ENCODE measurements at regions not wholly inside any gene's neighbourhood (a gene's known extent, or its start where the extent isn't known, plus 50 kb on each side); places are given as distances from the start of the nearest gene placed in this dataset.

- Mint-ChIP-seq H3K9me3 (peaks cover 7 to 15% of the 10 kb centered on the region in 2 donors), H3K27me3 (no peaks in the 10 kb centered on the region), H3K27ac (no peak overlapping the region), H3K4me1 (no peaks in the 10 kb centered on the region), H3K4me3 (no peak overlapping the region)
- DNase-seq (no peak), ATAC-seq (no peak)
These were observed 592.0 kb downstream of the TYW1 start for GRCh38 chr7:67588631-67589030.

- ATAC-seq, result no peak
- H3K4me3 Mint-ChIP-seq, result no peak overlapping the region
- DNase-seq, result no peak
- peaks cover 7 to 11% of the 10 kb centered on the region in 2 donors for H3K9me3 Mint-ChIP-seq
- H3K27ac Mint-ChIP-seq, result no peak overlapping the region
- H3K27me3 Mint-ChIP-seq, result no peaks in the 10 kb centered on the region
- H3K4me1 Mint-ChIP-seq, result no peaks in the 10 kb centered on the region
These were observed 592.5 kb downstream of the TYW1 start for GRCh38 chr7:67589183-67589582.

- ATAC-seq (no peak), DNase-seq (no peak)
- Mint-ChIP-seq H3K27ac (no peak overlapping the region), H3K4me3 (no peak overlapping the region), H3K27me3 (no peaks in the 10 kb centered on the region), H3K4me1 (no peaks in the 10 kb centered on the region), H3K9me3 (peaks cover 7 to 11% of the 10 kb centered on the region in 2 donors)
These were observed 594.0 kb downstream of the TYW1 start for GRCh38 chr7:67590649-67591048.

GRCh38 chr7:67593794-67594193 lies 597.2 kb downstream of the TYW1 start:
- Mint-ChIP-seq H3K9me3 (peaks cover 7 to 12% of the 10 kb centered on the region in 2 donors), H3K4me1 (no peaks in the 10 kb centered on the region), H3K4me3 (no peak overlapping the region), H3K27me3 (no peaks in the 10 kb centered on the region), H3K27ac (no peak overlapping the region)
- DNase-seq (no peak), ATAC-seq (no peak)

GRCh38 chr7:67595431-67596180 lies 599.0 kb downstream of the TYW1 start:
- Mint-ChIP-seq H3K4me3 (no peak overlapping the region), H3K4me1 (no peaks in the 10 kb centered on the region), H3K27me3 (no peaks in the 10 kb centered on the region), H3K9me3 (peaks cover 2 to 9% of the 10 kb centered on the region in 2 donors), H3K27ac (no peak overlapping the region)
- ATAC-seq, result no peak
- DNase-seq, result no peak

- ATAC-seq, result no peak
These were observed 600.5 kb downstream of the TYW1 start for GRCh38 chr7:67597161-67597560.

GRCh38 chr7:67598469-67598868 lies 601.8 kb downstream of the TYW1 start:
- ATAC-seq, result no peak

More at GRCh38 chr7:67597161-67597560, 600.5 kb downstream of the TYW1 start:
- Mint-ChIP-seq H3K27me3 (no peaks in the 10 kb centered on the region), H3K4me1 (no peaks in the 10 kb centered on the region), H3K4me3 (no peak overlapping the region), H3K27ac (no peak overlapping the region), H3K9me3 (peaks cover 0 to 10% of the 10 kb centered on the region in 2 donors)
- no peak for DNase-seq

GRCh38 chr7:67599331-67600062 lies 602.9 kb downstream of the TYW1 start:
- DNase-seq, result no peak
- no peaks in the 10 kb centered on the region for H3K4me1 Mint-ChIP-seq
- ATAC-seq, result no peak
- H3K9me3 Mint-ChIP-seq, result peaks cover 6 to 19% of the 10 kb centered on the region in 2 donors
- no peaks in the 10 kb centered on the region for H3K27me3 Mint-ChIP-seq
- no peak overlapping the region for H3K27ac Mint-ChIP-seq
- no peak overlapping the region for H3K4me3 Mint-ChIP-seq

More at GRCh38 chr7:67598469-67598868, 601.8 kb downstream of the TYW1 start:
- no peaks in the 10 kb centered on the region for H3K27me3 Mint-ChIP-seq
- H3K4me3 Mint-ChIP-seq, result no peak overlapping the region
- peaks cover 4 to 15% of the 10 kb centered on the region in 2 donors for H3K9me3 Mint-ChIP-seq
- DNase-seq, result no peak
- no peaks in the 10 kb centered on the region for H3K4me1 Mint-ChIP-seq
- H3K27ac Mint-ChIP-seq, result no peak overlapping the region

- Mint-ChIP-seq H3K4me3 (no peak overlapping the region), H3K27ac (no peak overlapping the region), H3K4me1 (no peaks in the 10 kb centered on the region), H3K9me3 (peaks cover 17 to 38% of the 10 kb centered on the region in 2 donors), H3K27me3 (no peaks in the 10 kb centered on the region)
- ATAC-seq (no peak), DNase-seq (no peak)
These were observed 605.7 kb downstream of the TYW1 start for GRCh38 chr7:67602246-67602887.

GRCh38 chr7:67604461-67605386 lies 608.1 kb downstream of the TYW1 start:
- ATAC-seq (no peak), DNase-seq (no peak)
- no peak overlapping the region for H3K27ac Mint-ChIP-seq
- no peak overlapping the region for H3K4me3 Mint-ChIP-seq
- no peaks in the 10 kb centered on the region for H3K27me3 Mint-ChIP-seq
- H3K4me1 Mint-ChIP-seq, result no peaks in the 10 kb centered on the region
- peaks cover 22 to 38% of the 10 kb centered on the region in 2 donors for H3K9me3 Mint-ChIP-seq

GRCh38 chr7:67608806-67609205 lies 612.2 kb downstream of the TYW1 start:
- Mint-ChIP-seq H3K9me3 (peaks cover 16 to 49% of the 10 kb centered on the region in 2 donors), H3K4me1 (no peaks in the 10 kb centered on the region), H3K27me3 (no peaks in the 10 kb centered on the region), H3K27ac (no peak overlapping the region), H3K4me3 (no peak overlapping the region)
- DNase-seq (no peak), ATAC-seq (no peak)

- peaks cover 9 to 31% of the 10 kb centered on the region in 2 donors for H3K9me3 Mint-ChIP-seq
- H3K4me3 Mint-ChIP-seq, result no peak overlapping the region
These were observed 614.3 kb downstream of the TYW1 start for GRCh38 chr7:67610897-67611296.

GRCh38 chr7:67614843-67615242 lies 618.2 kb downstream of the TYW1 start:
- no peak for ATAC-seq
- no peaks in the 10 kb centered on the region for H3K4me1 Mint-ChIP-seq
- peaks cover 0 to 29% of the 10 kb centered on the region in 2 donors for H3K9me3 Mint-ChIP-seq
- H3K27ac Mint-ChIP-seq, result no peak overlapping the region
- no peak for DNase-seq
- H3K27me3 Mint-ChIP-seq, result no peaks in the 10 kb centered on the region
- no peak overlapping the region for H3K4me3 Mint-ChIP-seq

More at GRCh38 chr7:67610897-67611296, 614.3 kb downstream of the TYW1 start:
- Mint-ChIP-seq H3K4me1 (no peaks in the 10 kb centered on the region), H3K27ac (no peak overlapping the region), H3K27me3 (no peaks in the 10 kb centered on the region)
- no peak for DNase-seq
- ATAC-seq, result no peak

GRCh38 chr7:67616517-67616916 lies 619.9 kb downstream of the TYW1 start:
- Mint-ChIP-seq H3K9me3 (peaks cover 0 to 23% of the 10 kb centered on the region in 2 donors), H3K4me1 (no peaks in the 10 kb centered on the region), H3K27me3 (peaks cover 11% of the 10 kb centered on the region), H3K27ac (no peak overlapping the region), H3K4me3 (no peak overlapping the region)
- DNase-seq (no peak), ATAC-seq (no peak)

Measured in stimulated activated naive CD8-positive, alpha-beta T cell treated with anti-CD3 and anti-CD28 coated beads, Interleukin-15, amount 100 ng/mL, for 72 hours (primary cell).